ENCODE measurements at regions not wholly inside any gene's neighbourhood (a gene's known extent, or its start where the extent isn't known, plus 50 kb on each side); places are given as distances from the start of the nearest gene placed in this dataset.

GRCh38 chr15:35979608-35980007 lies 433.6 kb upstream of the DPH6 start:
- CTCF ChIA-PET: interaction anchor here (0.5 kb wide), 1 partner anchor 1153 kb away, joined by 3 read pairs; no protein-coding TSS in a partner anchor

GRCh38 chr15:35980719-35981118 lies 434.8 kb upstream of the DPH6 start:
- ChIA-PET CTCF (no interaction called here), POLR2A (ENCODE audit: low non-redundant PET) (no interaction called here)
- no peak for DNase-seq (ENCODE audit: low spot score)
- TF ChIP-seq CTCF (conservative IDR thresholded peaks at IDR 0.05; ENCODE audit: low read depth): no peak
- no peak overlapping the region for H3K27ac ChIP-seq

More at GRCh38 chr15:35979608-35980007, 433.6 kb upstream of the DPH6 start:
- H3K27ac ChIP-seq: no peak overlapping the region
- DNase-seq (ENCODE audit: low spot score): no peak
- POLR2A ChIA-PET (ENCODE audit: low non-redundant PET): no interaction called here
- no peak for TF ChIP-seq CTCF (conservative IDR thresholded peaks at IDR 0.05; ENCODE audit: low read depth)

GRCh38 chr15:35986191-35986721 lies 440.3 kb upstream of the DPH6 start:
- DNase-seq (ENCODE audit: low spot score): no peak
- ChIA-PET CTCF (no interaction called here), POLR2A (ENCODE audit: low non-redundant PET) (no interaction called here)
- no peak overlapping the region for H3K27ac ChIP-seq
- no peak for TF ChIP-seq CTCF (conservative IDR thresholded peaks at IDR 0.05; ENCODE audit: low read depth)

GRCh38 chr15:35987056-35987455 lies 441.1 kb upstream of the DPH6 start:
- TF ChIP-seq CTCF (conservative IDR thresholded peaks at IDR 0.05; ENCODE audit: low read depth): no peak
- H3K27ac ChIP-seq: no peak overlapping the region
- POLR2A ChIA-PET (ENCODE audit: low non-redundant PET): no interaction called here
- DNase-seq (ENCODE audit: low spot score): no peak
- CTCF ChIA-PET: no interaction called here

GRCh38 chr15:35991386-35991785 lies 445.4 kb upstream of the DPH6 start:
- no peak for DNase-seq (ENCODE audit: low spot score)
- POLR2A ChIA-PET (ENCODE audit: low non-redundant PET): no interaction called here
- TF ChIP-seq CTCF (conservative IDR thresholded peaks at IDR 0.05; ENCODE audit: low read depth): no peak
- CTCF ChIA-PET: no interaction called here
- H3K27ac ChIP-seq: no peak overlapping the region

GRCh38 chr15:35992791-35993190 lies 446.8 kb upstream of the DPH6 start:
- no peak for DNase-seq (ENCODE audit: low spot score)
- POLR2A ChIA-PET (ENCODE audit: low non-redundant PET): no interaction called here
- H3K27ac ChIP-seq: no peak overlapping the region
- TF ChIP-seq CTCF (conservative IDR thresholded peaks at IDR 0.05; ENCODE audit: low read depth): no peak
- CTCF ChIA-PET: interaction anchor here (0.6 kb wide), 1 partner anchor 142 kb away, joined by 4 read pairs; no protein-coding TSS in a partner anchor
